ENCODE measurements at regions not wholly inside any gene's neighbourhood (a gene's known extent, or its start where the extent isn't known, plus 50 kb on each side); places are given as distances from the start of the nearest gene placed in this dataset.

- no peak for DNase-seq
These were observed 362.2 kb upstream of the SHH start for GRCh38 chr7:156174428-156174827.

GRCh38 chr7:156173748-156174353 lies 361.6 kb upstream of the SHH start:
- DNase-seq = no peak

GRCh38 chr7:156173346-156173745 lies 361.1 kb upstream of the SHH start:
- DNase-seq = no peak

- no peak for DNase-seq
These were observed 360.4 kb upstream of the SHH start for GRCh38 chr7:156172638-156173037.

- no peak for DNase-seq
These were observed 357.5 kb upstream of the SHH start for GRCh38 chr7:156169474-156170370.

GRCh38 chr7:156168434-156168833 lies 356.2 kb upstream of the SHH start:
- no peak for DNase-seq

GRCh38 chr7:156167987-156168386 lies 355.7 kb upstream of the SHH start:
- no peak for DNase-seq

GRCh38 chr7:156167417-156167807 lies 355.1 kb upstream of the SHH start:
- no peak for DNase-seq

GRCh38 chr7:156166692-156167416 lies 354.6 kb upstream of the SHH start:
- no peak for DNase-seq

- DNase-seq = no peak
These were observed 351.5 kb upstream of the SHH start for GRCh38 chr7:156163747-156164146.

- no peak for DNase-seq
These were observed 350.2 kb upstream of the SHH start for GRCh38 chr7:156162451-156162850.

- DNase-seq = no peak
These were observed 348.5 kb upstream of the SHH start for GRCh38 chr7:156160811-156161210.

- no peak for DNase-seq
These were observed 346.4 kb upstream of the SHH start for GRCh38 chr7:156158693-156159092.

GRCh38 chr7:156158213-156158612 lies 345.9 kb upstream of the SHH start:
- no peak for DNase-seq

GRCh38 chr7:156157409-156158012 lies 345.2 kb upstream of the SHH start:
- DNase-seq = no peak

GRCh38 chr7:156156734-156157408 lies 344.6 kb upstream of the SHH start:
- no peak for DNase-seq

- no peak for DNase-seq
These were observed 343.9 kb upstream of the SHH start for GRCh38 chr7:156155988-156156733.

- DNase-seq = no peak
These were observed 341.3 kb upstream of the SHH start for GRCh38 chr7:156153590-156153989.

GRCh38 chr7:156152390-156152789 lies 340.1 kb upstream of the SHH start:
- no peak for DNase-seq

- DNase-seq = no peak
These were observed 339.4 kb upstream of the SHH start for GRCh38 chr7:156151658-156152057.

GRCh38 chr7:156151078-156151477 lies 338.8 kb upstream of the SHH start:
- DNase-seq = no peak

- DNase-seq = no peak
These were observed 336.7 kb upstream of the SHH start for GRCh38 chr7:156148995-156149394.

Data from stimulated activated CD4-positive, alpha-beta T cell treated with anti-CD3 and anti-CD28 coated beads, Interleukin-15, amount 100 ng/mL, for 24 hours (primary cell).